SK-N-MC (cell line): ENCODE measurements at regions not wholly inside any gene's neighbourhood (a gene's known extent, or its start where the extent isn't known, plus 50 kb on each side); places are given as distances from the start of the nearest gene placed in this dataset.

Experiments
- DNase-seq: peaks from one replicate; pipeline ENCODE4 v3.0.0-alpha.2; 2011; ENCODE audit warnings: low read depth, low spot score
- H3K27ac ChIP-seq: fragments of 200-600 bp; sonication (generic); 2 replicates; pipeline ENCODE4 v1.5.1; 2016; ENCODE audit warnings: mixed run types
- H3K36me3 ChIP-seq: fragments of 200-600 bp; sonication (generic); 2 replicates; pipeline ENCODE4 v1.6.1; 2017; ENCODE audit warnings: antibody characterized with exemption, low read length, mixed read lengths; ENCODE audit not compliant: insufficient read depth
- H3K4me3 ChIP-seq: fragments of 200-600 bp; sonication (generic); 2 replicates; pipeline ENCODE4 v1.5.1; 2016
- H3K9ac ChIP-seq: fragments of 200-600 bp; sonication (generic); 2 replicates; pipeline ENCODE4 v1.8.0; 2017; ENCODE audit warnings: mixed run types, mixed read lengths; ENCODE audit not compliant: insufficient read length
- H3K9me3 ChIP-seq: fragments of 200-600 bp; sonication (generic); 2 replicates; pipeline ENCODE4 v1.6.1; 2017; ENCODE audit warnings: low read depth, mild to moderate bottlenecking, antibody characterized with exemption, low read length, moderate library complexity, mixed read lengths
- EZH2 ChIP-seq: fragments of 200-600 bp; sonication (generic); IDR thresholded peaks from one replicate; pipeline ENCODE4 v1.6.1; 2017; ENCODE audit warnings: antibody characterized with exemption
- FOXP2 ChIP-seq: optimal IDR thresholded peaks from 2 replicates; pipeline ENCODE3; 2011; ENCODE audit warnings: mild to moderate bottlenecking, moderate library complexity; ENCODE audit not compliant: insufficient read depth; ENCODE audit errors: extremely low read length, control extremely low read depth
- POLR2AphosphoS5 ChIP-seq: IDR thresholded peaks from 2 replicates; pipeline ENCODE4 v1.6.1; 2012; ENCODE audit warnings: mild to moderate bottlenecking, low read depth, low read length, borderline replicate concordance

- no peak for TF ChIP-seq EZH2
- no peak for TF ChIP-seq POLR2AphosphoS5
- TF ChIP-seq FOXP2: no peak
- no peaks in the 10 kb centered on the region for H3K9me3 ChIP-seq
- H3K27ac ChIP-seq: no peak overlapping the region
- DNase-seq: no peak
- H3K9ac ChIP-seq: no peak overlapping the region
- no peaks in the 10 kb centered on the region for H3K36me3 ChIP-seq
- H3K4me3 ChIP-seq: no peak overlapping the region
Measured at GRCh38 chr9:86449246-86449645, 95.0 kb upstream of the TUT7 start.

DNA sequence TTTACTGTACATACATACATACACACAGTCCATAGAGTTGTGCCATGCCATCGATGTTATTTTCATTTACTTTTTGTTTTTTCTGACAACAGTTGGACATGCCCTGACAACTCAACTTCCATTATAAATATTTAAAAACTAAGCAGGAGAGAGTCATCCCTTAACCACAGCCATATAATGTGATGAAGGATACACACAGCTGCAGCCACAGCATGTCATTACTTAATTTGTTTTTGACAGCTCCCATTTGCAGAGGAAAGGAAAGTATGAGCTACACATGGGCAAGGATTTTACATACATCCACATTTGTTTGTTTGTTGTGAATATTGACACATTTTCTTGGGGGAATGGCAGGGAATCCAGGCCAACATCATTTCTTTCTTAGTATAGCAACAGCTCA, 91.5 kb upstream of the TUT7 start:
- Histone ChIP-seq H3K36me3 (no peaks in the 10 kb centered on the region), H3K9me3 (no peaks in the 10 kb centered on the region), H3K4me3 (no peak overlapping the region), H3K9ac (no peak overlapping the region), H3K27ac (no peak overlapping the region)
- no peak for TF ChIP-seq POLR2AphosphoS5
- TF ChIP-seq EZH2: no peak
- no peak for TF ChIP-seq FOXP2
- no peak for DNase-seq

DNA sequence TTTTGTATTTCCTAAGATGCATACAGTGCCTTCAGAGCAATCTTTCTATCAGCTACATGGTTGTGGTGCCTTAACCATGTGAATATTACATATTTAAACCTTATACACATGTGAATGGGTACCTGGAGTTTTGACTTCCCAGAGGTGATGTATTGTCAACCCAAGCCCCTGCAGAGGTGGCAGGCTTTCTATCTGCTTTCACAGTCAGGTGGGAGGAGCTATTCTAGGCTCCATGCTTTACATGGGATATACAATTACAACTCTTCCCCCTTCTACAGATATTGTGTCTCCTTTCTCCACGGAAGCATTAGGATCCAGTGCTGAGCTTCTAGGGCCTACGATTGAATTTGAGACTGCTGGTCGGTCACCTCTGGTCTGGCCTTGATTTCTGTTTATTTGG, 89.8 kb upstream of the TUT7 start:
- no peak overlapping the region for H3K27ac ChIP-seq
- H3K9me3 ChIP-seq: no peaks in the 10 kb centered on the region
- DNase-seq: no peak

DNA sequence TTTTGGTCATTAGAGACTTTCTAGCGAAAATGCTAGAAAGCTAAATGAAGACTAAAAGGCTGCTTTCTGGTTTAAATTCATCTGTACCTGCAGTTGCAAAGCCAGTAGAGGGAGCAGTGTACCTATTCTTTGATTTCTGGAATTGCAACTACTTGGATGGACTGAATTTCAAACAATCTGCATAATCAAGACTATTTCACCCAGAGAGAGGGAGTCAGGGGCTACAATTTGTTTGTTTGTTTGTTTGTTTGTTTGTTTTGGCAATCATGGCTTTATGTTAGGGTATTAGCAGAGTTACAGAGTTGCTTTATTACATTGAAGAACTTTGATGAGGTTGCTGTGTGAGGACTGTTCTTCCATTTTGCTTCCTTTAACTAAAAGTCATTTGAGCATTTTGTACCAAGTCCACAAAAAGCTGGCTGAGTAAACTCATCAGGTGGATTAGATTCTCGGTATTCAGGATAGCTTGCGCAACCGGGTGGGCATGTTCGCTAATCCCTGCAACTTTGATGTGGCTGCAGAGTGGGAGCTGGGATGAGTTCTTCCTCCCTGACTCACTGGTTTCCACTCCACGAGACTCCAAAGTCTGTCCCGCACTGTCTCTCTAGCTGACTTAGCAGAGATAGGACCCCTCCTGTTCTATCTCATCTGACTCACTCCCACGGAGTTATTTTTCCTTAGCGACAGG, 80.0 kb upstream of the TUT7 start:
- TF ChIP-seq FOXP2: peak; percentile 45
- TF ChIP-seq POLR2AphosphoS5: peak; percentile 21; the same call in 1 of the 2 replicates
- no peak for TF ChIP-seq EZH2
- Histone ChIP-seq H3K9ac (peak overlapping the region; percentile 74), H3K9me3 (peaks cover 9% of the 10 kb centered on the region; the same call in 1 of the 2 replicates), H3K36me3 (peaks cover 6% of the 10 kb centered on the region; the same call in 1 of the 2 replicates), H3K4me3 (peak overlapping the region; percentile 64), H3K27ac (peak overlapping the region; percentile 94)
- peak; percentile 87 for DNase-seq

More for the DNA sequence above, 89.8 kb upstream of the TUT7 start:
- no peak for TF ChIP-seq POLR2AphosphoS5
- no peak for TF ChIP-seq EZH2
- TF ChIP-seq FOXP2: no peak
- Histone ChIP-seq H3K9ac (no peak overlapping the region), H3K4me3 (no peak overlapping the region), H3K36me3 (no peaks in the 10 kb centered on the region)

DNA sequence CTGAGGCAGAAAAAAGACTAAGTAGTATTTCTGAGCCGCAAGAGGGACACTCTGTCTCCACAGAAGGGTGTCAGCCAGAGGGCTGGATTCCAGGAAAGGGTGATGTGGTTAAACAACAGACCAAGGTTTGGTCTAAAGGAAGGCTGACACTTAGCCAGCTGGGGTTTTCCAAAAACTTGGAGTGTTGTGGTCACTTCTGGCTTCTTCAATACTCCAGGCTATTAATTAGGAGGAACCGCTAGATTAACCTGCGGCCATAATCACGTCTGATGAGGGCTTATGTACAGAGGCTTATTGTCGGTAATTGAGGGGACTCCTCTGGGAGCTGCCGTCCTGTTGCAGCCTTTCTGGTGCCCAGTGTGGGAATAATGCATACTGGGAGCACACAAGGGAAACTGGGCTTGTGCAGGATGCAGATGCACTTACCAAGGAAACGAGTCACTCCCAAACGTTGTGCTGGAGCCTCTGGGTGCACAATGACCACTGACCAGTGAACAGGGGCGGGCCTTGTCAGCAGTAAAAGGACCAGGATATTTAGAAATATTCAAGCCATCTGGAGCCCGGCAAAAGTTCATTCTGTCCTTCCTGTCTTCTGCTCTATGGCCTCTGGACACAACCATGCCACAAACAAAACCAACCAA, 70.2 kb upstream of the TUT7 start:
- no peak for DNase-seq
- no peak for TF ChIP-seq POLR2AphosphoS5
- Histone ChIP-seq H3K9me3 (peaks cover 4% of the 10 kb centered on the region; the same call in 1 of the 2 replicates), H3K36me3 (no peaks in the 10 kb centered on the region), H3K9ac (no peak overlapping the region), H3K27ac (no peak overlapping the region), H3K4me3 (no peak overlapping the region)

GRCh38 chr9:86413971-86414880, 60.0 kb upstream of the TUT7 start:
- Histone ChIP-seq H3K36me3 (no peaks in the 10 kb centered on the region), H3K9me3 (no peaks in the 10 kb centered on the region), H3K4me3 (peak overlapping the region; percentile 25; the same call in 1 of the 2 replicates), H3K27ac (peak overlapping the region; percentile 64), H3K9ac (peak overlapping the region; percentile 56)
- peak; percentile 76 for DNase-seq
- TF ChIP-seq POLR2AphosphoS5: no peak
- no peak for TF ChIP-seq FOXP2
- TF ChIP-seq EZH2: no peak

- no peak for TF ChIP-seq FOXP2
- TF ChIP-seq EZH2: no peak
- no peak for TF ChIP-seq POLR2AphosphoS5
- Histone ChIP-seq H3K9me3 (no peaks in the 10 kb centered on the region), H3K4me3 (no peak overlapping the region), H3K27ac (no peak overlapping the region), H3K36me3 (no peaks in the 10 kb centered on the region), H3K9ac (no peak overlapping the region)
- no peak for DNase-seq
Measured at GRCh38 chr9:86410281-86410680, 56.1 kb upstream of the TUT7 start.

GRCh38 chr9:86408121-86408520, 53.9 kb upstream of the TUT7 start:
- DNase-seq: no peak
- H3K9me3 ChIP-seq: no peaks in the 10 kb centered on the region
- TF ChIP-seq FOXP2 (no peak), POLR2AphosphoS5 (no peak), EZH2 (no peak)

DNA sequence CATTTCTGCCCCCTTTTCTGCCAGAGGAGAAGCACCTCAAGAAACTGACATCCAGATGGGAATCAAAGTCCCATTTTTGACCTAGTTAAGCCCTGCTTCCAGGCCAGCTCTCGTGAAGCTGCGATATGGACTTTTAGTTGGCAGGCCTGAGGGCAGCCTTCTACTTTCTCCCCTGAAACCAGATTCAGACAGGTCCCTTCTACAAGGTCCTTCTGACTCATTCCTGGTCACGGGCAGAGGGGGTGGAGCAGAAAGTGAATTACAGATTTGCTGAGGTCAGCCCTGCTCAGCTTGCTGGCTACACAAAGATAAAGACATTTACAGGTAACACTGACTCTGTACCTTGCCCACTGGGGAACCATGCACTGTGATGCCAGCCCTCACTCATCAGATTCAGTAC, 52.8 kb upstream of the TUT7 start:
- H3K4me3 ChIP-seq: no peak overlapping the region

More at GRCh38 chr9:86408121-86408520, 53.9 kb upstream of the TUT7 start:
- Histone ChIP-seq H3K9ac (no peak overlapping the region), H3K36me3 (no peaks in the 10 kb centered on the region), H3K4me3 (no peak overlapping the region), H3K27ac (no peak overlapping the region)

More for the DNA sequence above, 52.8 kb upstream of the TUT7 start:
- no peaks in the 10 kb centered on the region for H3K36me3 ChIP-seq
- TF ChIP-seq FOXP2: no peak
- TF ChIP-seq POLR2AphosphoS5: no peak
- no peak for TF ChIP-seq EZH2
- no peak overlapping the region for H3K27ac ChIP-seq
- DNase-seq: no peak
- no peak overlapping the region for H3K9ac ChIP-seq
- no peaks in the 10 kb centered on the region for H3K9me3 ChIP-seq
